Activated CD4-positive, alpha-beta T cell treated with anti-CD3 and anti-CD28 coated beads for 48 hours (primary cell): ENCODE measurements at regions not wholly inside any gene's neighbourhood (a gene's known extent, or its start where the extent isn't known, plus 50 kb on each side); places are given as distances from the start of the nearest gene placed in this dataset.
"Not testable (repeated sequence)": the region's sequence is repeated elsewhere in the genome, so short reads cannot be mapped to it uniquely, and the experiment has no call there.

Source experiments
- DNase-seq: peaks from one replicate; pipeline ENCODE4 v3.0.0-alpha.2; 2020

- DNase-seq: no peak
Observed at GRCh38 chr18:38644875-38645641, 1079.5 kb upstream of the CELF4 start.

GRCh38 chr18:38642711-38643110, 1077.1 kb upstream of the CELF4 start:
- no peak for DNase-seq

- not testable (repeated sequence) for DNase-seq
Observed at GRCh38 chr18:38639700-38640099, 1074.1 kb upstream of the CELF4 start.

- DNase-seq: no peak
Observed at GRCh38 chr18:38635709-38636430, 1070.3 kb upstream of the CELF4 start.

GRCh38 chr18:38634117-38634516, 1068.5 kb upstream of the CELF4 start:
- DNase-seq: no peak

GRCh38 chr18:38633333-38633732, 1067.7 kb upstream of the CELF4 start:
- DNase-seq: no peak

- no peak for DNase-seq
Observed at GRCh38 chr18:38619129-38619528, 1053.5 kb upstream of the CELF4 start.

GRCh38 chr18:38616306-38616705, 1050.7 kb upstream of the CELF4 start:
- no peak for DNase-seq

- DNase-seq: no peak
Observed at GRCh38 chr18:38612904-38613303, 1047.3 kb upstream of the CELF4 start.

GRCh38 chr18:38611036-38611964, 1045.7 kb upstream of the CELF4 start:
- DNase-seq: peak; percentile 44

GRCh38 chr18:38606841-38607240, 1041.2 kb upstream of the CELF4 start:
- DNase-seq: no peak

GRCh38 chr18:38602341-38602740, 1036.7 kb upstream of the CELF4 start:
- no peak for DNase-seq

GRCh38 chr18:38587571-38587970, 1022.0 kb upstream of the CELF4 start:
- no peak for DNase-seq

- no peak for DNase-seq
Observed at GRCh38 chr18:38586327-38586726, 1020.7 kb upstream of the CELF4 start.

- no peak for DNase-seq
Observed at GRCh38 chr18:38579764-38580163, 1014.2 kb upstream of the CELF4 start.

- no peak for DNase-seq
Observed at GRCh38 chr18:38576916-38577315, 1011.3 kb upstream of the CELF4 start.

GRCh38 chr18:38576349-38576748, 1010.8 kb upstream of the CELF4 start:
- no peak for DNase-seq

GRCh38 chr18:38575648-38576047, 1010.0 kb upstream of the CELF4 start:
- peak; percentile 3 for DNase-seq

- DNase-seq: peak; percentile 2
Observed at GRCh38 chr18:38575023-38575422, 1009.4 kb upstream of the CELF4 start.

- no peak for DNase-seq
Observed at GRCh38 chr18:38572554-38573111, 1007.0 kb upstream of the CELF4 start.

- no peak for DNase-seq
Observed at GRCh38 chr18:38571651-38572050, 1006.1 kb upstream of the CELF4 start.

- DNase-seq: no peak
Observed at GRCh38 chr18:38565513-38565912, 999.9 kb upstream of the CELF4 start.

- peak; percentile 17 for DNase-seq
Observed at GRCh38 chr18:38563396-38563980, 997.9 kb upstream of the CELF4 start.
